ENCODE measurements at regions not wholly inside any gene's neighbourhood (a gene's known extent, or its start where the extent isn't known, plus 50 kb on each side); places are given as distances from the start of the nearest gene placed in this dataset.

DNA sequence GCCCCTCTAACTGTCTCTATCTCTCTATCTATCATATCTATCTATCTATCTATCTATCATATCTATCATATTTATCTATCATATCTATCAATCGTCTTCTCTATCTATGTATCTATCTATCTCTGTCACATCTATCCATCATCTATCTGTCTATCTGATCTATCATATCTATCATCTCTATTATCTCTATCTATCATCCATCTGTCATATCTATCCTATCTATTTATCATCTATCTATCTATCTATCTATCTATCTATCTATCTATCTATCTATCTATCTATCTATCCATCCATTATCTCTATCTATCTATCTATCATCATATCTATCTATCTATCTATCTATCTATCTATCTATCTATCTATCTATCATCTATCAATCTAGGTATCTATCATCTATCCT lies 638.0 kb downstream of the DHX35 start:
- DNase-seq: no peak

DNA sequence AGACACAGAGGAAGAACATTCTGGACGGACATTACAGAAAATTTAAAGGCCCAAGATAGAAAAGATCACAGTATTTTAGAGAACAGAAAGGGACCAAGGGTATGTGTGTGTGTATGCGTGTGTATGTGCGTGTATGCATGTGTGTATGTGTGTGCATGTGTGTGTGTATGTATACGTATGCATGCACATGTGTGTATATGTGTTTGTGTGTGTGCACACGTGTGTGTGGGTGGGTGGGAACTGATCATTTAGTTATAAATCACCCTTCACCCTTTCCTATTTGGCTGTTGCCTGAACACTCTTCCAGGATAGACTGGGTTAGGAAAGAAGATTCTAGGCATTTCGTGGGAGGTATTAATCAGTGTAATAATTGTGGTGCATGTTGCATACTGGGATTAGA lies 634.4 kb downstream of the DHX35 start:
- DNase-seq: no peak

DNA sequence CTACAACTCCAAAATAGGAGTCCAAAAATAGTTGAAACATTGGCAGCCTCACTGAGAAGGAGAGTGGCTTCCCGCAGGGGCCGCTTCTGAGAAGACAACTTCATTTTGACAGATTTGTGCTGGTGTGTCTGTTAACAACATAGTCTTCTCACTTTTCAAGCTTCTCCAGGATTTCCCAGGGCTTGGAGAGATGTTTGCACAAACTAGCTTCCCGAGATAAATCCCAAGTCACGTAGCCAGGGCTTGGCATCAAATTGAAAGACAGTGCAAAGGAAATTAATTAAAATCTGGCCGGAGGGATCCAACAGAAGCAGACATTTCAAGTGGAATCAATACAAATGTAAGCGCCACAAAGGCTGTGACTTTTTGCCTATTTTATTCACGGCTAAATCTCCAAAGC lies 630.2 kb downstream of the DHX35 start:
- no peak for DNase-seq

DNA sequence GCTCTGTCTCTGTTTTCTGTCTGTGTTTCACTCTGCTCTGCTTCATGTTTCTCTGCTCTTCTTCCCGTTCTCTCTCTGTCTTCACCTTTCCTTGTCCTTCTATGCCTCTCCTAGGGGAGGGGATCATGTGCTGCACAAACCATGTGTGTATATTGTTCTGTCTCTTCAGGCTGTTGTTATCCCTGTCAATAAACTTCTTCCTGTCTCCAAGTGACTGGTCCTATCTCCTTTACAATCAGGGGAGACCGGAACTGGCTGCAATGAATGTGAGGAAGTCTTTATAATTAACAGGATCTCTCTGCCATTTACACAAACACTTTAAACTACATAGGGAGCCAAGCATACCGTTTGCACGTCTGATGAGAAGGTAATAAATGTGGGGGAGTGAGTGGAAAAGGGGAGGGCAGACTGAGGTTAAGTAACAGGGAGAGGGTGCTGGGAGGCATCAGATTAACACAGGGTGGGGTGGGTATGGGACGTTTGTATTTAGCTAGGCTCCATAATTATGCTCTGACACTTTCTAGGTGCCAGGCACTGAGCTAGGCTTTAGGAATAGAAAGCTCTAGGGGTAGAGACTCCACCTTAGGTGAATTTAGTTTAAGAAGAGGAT lies 626.1 kb downstream of the DHX35 start:
- no peak for DNase-seq

DNA sequence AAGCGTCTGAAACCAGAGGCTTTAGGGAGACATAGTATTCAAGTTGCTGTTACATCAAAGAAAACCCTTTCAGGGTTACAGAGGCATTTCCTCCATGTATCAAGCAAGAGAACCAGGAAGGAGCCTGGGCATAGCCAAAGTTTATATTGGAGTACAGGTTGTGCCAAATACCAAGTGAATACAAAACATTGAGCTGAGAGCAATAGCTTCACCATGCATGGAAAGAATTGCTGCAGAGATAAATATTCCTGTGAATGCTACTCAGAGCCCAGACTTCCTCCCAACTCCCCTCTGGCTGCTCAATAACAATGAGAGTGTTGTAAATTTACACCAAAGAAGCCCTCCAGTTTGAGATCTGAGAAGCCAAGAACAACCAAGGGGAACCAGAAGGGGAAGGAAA lies 618.9 kb downstream of the DHX35 start:
- no peak for DNase-seq

DNA sequence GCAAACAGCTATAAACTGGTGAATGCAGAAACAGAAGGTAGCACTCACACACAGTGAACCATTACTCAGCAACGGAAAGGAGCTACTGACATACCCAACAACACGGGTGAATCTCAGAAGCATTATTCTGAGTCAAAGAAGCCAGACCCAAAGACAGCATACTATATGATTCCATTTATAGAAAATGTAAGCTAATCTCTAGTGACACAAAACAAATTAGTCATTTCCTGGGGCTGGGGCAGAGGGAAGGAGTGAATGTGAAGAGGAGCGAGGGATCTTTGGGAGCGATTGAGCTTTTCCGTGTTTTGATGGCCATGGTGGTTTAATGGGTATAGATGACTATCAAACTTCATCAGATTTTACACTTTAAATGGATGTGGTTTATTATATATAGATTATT lies 614.6 kb downstream of the DHX35 start:
- DNase-seq: no peak

DNA sequence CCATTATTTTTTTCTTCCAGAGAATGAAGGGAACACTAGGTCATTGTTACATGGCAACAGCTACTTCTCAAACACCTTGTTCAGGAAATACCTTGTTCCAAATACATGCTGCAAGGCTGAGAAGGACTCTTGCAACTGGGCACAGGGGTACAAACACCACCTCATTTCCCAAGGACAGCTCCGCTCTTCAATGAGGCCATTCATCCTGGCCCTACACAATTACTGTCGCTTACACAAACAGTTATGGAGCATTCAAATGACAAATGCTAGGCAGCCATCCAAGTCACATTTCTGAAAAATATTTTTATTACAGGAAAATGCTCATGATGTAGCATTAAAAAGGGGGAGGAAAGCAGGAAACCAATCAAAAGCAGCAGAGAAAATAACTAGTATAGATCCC lies 611.9 kb downstream of the DHX35 start:
- DNase-seq: no peak

DNA sequence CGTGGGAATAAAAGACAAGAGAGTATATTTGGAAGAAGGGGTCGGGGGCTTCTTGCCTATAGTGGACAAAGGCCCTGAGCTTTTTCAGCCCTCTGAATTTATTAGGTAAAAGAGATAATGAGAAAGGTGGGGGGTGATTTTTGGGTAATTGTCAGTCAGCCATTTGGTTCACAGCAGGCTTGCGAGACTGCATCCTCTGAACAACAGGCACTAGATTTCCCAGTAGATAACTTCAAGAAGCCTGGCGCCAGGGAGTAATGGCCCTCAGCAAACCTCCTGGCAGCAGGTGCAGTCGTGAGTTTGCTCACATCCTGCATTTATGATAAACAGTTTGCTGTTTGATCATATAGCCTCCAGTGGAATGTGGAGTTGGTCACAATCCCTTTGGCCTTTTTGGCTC lies 609.0 kb downstream of the DHX35 start:
- DNase-seq: no peak

DNA sequence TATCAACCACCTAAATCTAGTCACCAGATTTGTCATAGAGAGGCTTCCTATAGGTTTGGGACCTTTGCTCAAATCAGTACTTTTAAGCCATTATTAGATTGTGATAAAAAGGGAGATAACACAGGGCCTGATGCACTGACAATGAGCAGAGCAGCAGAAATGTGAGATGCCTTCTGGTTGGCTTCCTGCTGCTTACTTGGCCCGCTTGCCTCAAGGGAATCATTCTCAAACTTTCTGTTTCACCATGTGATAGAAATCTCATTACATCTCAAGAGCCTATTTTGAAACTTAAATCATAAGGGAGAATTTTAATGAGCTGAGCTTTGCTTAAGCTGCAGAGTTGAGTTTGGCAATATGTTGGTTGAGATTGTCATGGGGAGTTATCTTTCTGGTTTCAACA lies 606.0 kb downstream of the DHX35 start:
- DNase-seq: no peak

DNA sequence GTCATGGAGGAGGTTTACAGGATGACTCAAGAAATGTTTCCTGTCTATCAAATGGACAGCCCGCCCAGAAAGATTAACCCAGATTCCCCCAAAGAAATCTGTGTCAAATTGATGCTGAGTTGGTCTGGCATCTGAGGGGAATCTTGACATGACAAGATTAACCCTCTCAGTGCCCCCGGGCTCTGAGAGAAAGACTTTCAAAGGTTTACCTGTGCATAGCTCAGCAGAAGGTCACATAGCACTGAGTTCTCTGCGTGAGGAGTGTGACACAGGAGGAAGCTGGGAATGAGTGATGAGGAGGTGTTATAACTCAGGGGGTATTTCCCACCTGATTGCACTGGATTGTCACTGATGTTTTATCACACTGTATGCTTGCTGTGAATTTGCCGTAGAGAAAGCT lies 601.2 kb downstream of the DHX35 start:
- no peak for DNase-seq

DNA sequence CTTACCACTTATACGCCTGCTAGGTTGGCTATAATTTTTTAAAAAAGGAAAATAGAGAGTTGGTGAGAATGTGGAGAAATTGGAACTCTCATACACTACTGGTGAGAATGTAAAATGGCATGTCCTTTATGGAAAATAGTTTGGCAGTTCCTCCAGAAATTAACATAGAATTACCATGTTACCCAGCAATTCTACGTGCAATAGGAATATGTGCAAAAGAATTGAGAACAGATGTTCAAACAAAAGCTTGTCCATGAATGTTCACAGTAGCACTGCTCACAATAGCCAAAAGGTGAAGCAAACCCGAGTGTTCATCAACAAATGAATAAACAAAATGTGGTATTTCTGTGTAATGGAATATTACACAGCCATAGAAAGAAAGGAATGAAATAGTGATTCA lies 592.2 kb downstream of the DHX35 start:
- no peak for DNase-seq

DNA sequence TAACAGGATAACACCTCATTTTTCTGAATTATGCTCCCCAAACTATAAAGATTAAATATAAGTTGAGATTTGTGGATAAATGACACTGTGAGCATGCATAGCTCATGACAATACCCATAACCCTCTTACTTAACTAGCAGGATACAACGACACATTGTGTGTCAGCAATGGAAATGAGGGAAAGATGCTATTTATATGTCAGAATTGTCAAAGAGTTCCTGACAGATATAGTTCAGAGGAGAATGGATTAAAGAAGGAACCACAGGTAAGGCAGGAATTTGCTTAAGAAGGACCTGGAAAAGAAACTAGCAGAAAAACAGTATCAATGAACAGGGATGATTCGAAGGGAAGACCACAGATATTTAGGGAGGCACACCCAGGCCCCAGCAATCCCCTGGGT lies 591.0 kb downstream of the DHX35 start:
- no peak for DNase-seq

DNA sequence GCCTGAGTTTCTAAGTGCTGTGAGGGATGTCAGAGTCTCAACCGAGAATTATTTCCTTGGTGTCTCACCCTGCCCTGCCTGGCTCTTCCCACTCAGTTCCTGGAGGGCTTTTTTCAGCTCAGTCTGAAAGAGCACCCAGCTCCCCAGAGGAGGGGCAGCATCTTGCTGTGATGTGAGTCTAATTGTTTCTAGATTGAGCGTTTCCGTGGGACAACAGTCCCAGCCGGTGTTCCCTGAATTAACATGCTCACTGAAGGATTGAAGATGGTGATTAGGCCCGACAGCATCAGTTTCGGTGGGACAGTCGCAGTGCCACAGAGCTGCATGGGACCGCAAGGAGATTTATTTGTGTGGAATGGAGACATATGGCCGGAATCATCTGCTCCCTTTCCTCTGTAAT lies 587.6 kb downstream of the DHX35 start:
- no peak for DNase-seq

DNA sequence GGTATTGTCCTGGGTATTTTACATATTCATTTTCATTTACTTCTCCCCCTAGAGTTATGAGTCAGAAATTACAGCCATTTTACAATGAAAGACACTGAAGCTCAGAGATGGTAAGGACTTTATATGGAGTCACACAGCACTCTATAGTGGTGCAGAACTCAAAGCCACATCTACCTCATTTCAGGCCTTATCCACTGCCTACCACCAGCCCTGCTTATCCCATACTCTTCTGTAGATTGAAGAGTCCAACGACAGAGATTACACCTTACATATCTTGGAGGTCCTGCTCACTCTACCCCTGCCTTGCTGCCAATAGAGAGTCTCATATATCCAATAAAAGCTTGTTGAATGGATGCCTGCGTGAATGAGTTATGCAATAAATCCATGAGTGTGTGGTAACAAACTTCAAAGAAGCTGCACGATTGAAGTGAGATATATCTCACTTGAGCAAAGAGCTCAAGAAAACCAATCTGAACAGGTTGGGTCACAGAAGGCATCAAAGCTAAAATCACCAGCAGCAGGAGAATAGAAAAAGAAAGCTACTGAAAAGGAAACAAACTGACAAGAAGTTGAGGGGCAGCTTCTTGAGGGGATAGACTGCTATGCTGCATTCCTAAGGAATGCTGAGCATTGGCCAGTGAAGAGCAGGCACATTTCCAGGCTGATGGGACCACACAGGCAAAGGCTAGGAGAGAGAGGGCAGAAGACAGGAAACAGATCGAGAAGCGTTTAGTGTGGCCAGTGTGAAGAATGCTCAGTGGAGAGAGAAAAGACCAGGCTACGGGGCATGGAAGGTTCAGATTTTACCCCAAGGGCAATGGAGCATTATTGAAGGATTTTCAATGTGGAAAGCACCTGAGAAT lies 585.6 kb downstream of the DHX35 start:
- no peak for DNase-seq

DNA sequence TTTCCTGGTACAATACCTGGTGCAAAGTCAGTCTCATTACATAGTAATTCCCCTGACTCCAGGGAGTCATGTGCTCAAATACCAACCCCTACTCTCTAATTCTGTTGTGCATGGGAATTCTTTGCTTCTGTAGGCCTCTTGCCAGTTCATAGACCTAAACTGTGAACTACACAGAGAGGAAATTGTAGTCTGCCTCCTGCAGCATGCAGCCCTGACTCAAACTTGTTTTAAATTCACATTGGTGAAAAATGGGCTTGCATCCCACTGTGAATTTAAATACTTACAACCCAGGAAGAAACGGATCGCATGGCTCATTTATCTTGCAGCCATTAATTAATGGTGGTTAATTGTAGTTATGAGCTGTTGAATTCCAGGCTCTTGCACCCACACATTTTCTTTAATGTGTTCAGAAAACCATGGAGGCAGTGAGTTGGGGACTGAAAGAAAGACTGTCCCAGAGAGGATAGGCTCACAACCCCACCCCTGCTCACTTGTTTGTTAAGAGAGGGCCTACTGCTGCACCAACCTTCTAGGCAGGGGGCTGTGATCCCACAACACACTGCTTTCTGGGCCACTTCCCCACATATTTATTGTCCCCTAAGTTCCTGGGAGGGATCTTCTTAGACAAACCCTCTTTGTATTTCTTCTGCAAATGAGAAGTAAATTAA lies 579.1 kb downstream of the DHX35 start:
- no peak for DNase-seq

DNA sequence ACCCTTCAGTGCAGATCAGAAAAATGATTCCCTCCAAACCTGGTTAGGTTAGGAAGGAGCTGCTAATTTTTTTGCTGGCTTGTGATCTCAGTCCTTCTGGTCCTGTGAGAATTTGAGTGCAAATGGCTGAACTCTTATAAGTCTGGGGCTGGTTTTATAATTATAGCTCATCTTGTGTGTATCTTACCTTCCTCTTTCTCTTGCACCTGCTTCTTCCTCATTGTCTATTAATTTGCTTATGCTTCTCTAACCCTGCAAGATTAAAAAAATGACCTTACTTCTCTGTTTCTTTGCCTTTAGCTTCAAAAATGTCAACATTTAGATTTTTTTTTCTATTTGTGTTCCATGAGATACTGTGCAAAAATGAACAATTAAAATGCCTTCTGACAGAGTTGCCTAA lies 576.2 kb downstream of the DHX35 start:
- DNase-seq: no peak

DNA sequence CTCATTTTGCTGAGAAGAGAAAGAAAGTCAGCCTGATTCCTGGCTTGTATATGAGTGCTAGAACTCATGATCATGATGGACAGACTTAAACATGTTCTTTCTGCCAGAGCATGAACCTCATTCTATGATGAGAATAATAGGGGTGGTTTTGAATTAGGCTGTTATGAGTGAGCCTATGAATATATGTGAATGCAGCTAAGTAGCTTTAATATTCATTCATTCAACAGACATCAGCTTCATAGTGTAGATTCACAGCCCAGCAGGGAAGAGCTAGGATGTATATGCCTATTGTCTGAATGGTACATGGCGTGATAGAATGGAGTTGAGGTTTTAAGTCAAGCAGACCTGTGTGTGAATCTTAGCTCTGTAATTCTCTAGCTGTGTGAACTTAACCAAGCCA lies 573.2 kb downstream of the DHX35 start:
- no peak for DNase-seq

DNA sequence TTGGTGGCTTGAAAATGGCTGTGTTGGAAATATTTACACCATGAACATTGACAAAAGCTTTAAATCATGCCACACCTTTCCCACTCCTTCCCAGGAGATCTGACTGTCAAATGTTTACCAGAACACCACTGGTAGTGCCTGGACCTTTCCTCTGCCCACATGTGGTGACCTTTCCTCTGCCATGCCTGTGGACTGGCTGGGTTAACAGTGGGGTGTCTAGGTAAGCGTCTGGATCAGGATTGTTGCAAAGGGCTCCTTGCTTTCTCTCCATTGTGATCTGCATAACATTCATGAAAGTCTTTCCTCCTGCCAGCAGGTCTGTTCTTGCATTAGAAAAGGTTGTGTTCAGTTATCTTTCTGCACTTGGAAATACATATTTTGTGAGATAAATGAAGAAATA lies 572.7 kb downstream of the DHX35 start:
- DNase-seq: no peak

DNA sequence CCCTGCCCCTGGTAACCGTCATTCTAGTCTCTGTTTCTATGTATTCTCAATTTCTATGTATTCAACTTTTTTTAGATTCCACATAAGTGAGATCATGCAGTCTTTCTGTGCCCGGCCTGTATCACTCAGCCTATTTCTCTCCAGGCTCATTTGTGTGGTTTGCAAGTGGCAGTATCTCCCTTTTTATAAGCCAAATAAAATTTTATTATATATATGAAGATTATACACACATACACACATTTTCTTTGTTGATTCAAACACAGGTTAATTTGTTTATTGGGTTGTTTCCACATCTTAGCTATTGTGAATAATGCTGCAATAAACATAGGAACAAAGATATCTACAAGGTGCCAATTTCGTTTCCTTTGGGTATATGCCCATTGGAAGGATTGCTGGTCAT lies 571.7 kb downstream of the DHX35 start:
- DNase-seq: no peak

DNA sequence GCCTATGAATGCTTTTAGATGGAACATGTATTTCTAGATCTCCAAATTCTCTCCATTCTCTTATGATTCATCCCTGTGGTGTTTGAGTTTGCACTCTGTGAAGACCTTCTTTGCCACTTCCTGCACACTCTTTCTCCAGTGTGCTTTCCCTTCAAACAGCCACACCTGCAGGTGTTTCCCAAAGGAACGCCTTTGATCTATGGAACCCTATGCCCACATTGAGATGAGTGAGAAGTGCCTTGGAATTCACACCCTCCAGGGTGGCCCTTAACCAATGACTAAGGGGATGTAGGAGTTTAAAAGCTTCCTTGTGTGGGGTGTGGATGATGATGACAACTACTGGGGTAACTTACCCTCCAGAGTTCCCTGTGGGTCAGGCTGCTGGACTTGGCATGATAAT lies 570.1 kb downstream of the DHX35 start:
- DNase-seq: no peak

DNA sequence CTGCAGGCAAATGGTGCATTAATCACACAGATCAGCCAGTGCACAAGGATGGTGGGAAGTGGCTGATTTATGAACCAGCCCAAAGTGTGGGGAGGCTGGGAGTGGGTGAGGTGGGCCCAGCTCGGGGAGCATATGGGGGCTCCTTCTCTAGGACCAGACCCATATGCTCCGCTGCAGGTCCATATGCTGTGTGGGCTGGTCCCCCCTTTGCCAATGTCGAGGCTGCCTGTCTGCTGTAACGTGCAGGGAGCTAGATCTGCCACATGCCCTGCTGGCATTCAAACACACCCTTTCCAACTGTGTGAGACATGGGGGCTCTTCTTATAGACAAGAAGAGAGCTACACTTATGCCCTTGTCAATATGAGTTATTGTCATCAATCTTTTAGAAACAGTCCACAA lies 566.3 kb downstream of the DHX35 start:
- DNase-seq: no peak

DNA sequence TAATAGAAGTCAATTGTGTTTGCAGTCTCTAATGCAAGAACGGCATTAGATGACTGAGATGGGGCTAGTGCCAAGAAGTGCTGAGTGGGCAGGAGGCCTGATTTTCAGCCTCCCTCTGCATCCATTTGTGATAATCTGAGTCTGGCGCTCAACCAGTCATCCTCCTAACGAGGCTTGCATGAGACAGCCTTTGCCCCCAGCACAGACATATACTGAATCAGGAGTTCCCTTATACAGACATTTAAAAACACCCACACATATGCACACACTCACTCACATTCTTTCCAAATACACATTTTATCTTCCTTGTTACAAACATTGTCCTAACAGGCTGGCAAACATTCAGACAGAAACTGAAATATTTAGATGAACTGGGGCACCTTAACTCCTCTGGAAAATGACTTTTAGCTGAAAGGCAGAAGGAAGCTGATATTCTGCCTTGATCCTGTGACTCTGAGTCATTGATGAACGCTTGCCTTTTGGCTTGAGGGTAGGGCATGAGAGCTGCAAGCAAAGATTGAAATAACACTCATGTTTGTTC lies 562.3 kb downstream of the DHX35 start:
- no peak for DNase-seq

DNA sequence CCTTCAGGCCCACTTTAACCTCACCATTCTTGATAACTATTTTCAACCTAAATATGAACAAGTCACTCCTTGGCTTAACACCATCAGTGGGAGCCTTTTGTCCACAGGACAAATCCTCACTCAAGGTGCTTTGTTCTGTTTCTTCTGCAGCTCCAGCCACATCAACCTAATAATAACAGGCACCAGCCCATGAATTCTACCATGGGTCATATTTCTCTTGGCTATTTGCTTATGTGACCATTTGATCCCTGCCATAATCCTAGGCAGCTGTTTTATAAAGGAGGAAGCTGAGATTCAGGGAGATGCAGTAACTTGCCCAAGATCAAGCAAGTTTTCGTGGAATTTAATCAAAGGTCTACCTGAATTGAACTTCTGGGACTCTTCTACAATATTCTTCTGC lies 561.3 kb downstream of the DHX35 start:
- no peak for DNase-seq

DNA sequence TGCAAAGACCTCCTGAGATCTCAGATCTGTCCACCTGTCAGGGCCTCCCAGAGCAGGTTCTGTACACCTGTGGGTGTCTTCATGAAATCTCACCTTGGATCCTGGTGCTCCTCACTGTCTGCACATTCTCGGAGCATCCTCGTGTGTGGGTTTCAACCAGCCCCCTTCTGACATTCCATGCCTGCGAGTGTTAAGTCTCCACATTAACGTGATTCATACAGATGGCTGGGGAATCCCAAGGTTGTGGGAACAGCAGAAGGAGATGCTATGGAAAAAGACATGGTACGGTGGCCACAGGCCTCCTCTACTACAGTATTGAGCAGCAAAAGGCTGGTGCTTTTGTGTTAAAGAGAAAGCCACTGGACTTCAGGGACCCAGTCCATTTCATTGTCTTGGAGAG lies 556.5 kb downstream of the DHX35 start:
- no peak for DNase-seq

Data from activated CD4-positive, CD25-positive, alpha-beta regulatory T cell (primary cell).